Effector CD8-positive, alpha-beta T cell (primary cell): ENCODE measurements at regions not wholly inside any gene's neighbourhood (a gene's known extent, or its start where the extent isn't known, plus 50 kb on each side); places are given as distances from the start of the nearest gene placed in this dataset.
"Not testable (repeated sequence)": the region's sequence is repeated elsewhere in the genome, so short reads cannot be mapped to it uniquely, and the experiment has no call there.

Source experiments
- DNase-seq: peaks from one replicate; lab custom pipeline; 2025; lab: John Stamatoyannopoulos, UW

GRCh38 chr6:1230689-1231605 lies 81.0 kb upstream of the FOXQ1 start:
- no peak for DNase-seq

DNA sequence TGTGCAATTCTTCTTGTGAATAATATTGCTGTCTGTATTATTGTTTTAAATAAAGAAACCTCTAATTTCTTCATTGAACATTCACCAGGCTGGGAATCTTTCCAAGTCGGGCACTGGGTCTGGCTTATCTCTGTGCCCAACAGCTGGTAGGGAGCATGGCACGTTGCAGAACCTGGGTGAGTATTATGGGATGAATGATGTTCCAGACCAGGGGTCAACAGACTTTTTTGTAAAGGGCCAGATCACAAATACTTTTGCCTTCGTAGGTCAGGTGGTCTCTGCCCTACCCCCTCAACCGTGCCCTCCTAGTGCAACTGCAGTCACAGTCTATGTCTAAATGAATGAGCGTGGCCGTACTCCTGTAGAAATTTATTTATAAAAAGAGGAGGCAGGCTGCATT lies 81.6 kb upstream of the FOXQ1 start:
- DNase-seq: no peak

DNA sequence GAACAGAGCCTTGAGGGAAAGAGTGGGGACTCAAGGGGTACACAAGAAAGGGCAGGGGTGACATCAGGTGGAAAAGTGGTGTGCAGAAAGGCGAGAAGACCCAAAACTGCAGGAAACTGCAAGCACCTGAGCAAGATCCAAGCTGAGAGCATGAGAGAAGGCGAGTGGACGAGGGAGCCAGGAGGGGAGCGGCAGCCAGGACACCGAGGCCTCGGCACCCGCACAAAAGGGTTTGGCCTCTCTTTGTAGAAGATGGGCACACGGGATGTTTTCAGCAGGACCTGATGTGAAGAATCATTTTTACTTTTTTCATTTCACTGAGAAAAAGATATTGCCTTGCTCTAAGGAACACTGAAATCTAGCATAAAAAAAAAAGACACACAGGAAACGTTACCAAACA lies 82.1 kb upstream of the FOXQ1 start:
- no peak for DNase-seq

- DNase-seq: no peak
Observed at GRCh38 chr6:1229301-1229700, 82.6 kb upstream of the FOXQ1 start.

- DNase-seq: no peak
Observed at GRCh38 chr6:1228754-1229191, 83.1 kb upstream of the FOXQ1 start.

DNA sequence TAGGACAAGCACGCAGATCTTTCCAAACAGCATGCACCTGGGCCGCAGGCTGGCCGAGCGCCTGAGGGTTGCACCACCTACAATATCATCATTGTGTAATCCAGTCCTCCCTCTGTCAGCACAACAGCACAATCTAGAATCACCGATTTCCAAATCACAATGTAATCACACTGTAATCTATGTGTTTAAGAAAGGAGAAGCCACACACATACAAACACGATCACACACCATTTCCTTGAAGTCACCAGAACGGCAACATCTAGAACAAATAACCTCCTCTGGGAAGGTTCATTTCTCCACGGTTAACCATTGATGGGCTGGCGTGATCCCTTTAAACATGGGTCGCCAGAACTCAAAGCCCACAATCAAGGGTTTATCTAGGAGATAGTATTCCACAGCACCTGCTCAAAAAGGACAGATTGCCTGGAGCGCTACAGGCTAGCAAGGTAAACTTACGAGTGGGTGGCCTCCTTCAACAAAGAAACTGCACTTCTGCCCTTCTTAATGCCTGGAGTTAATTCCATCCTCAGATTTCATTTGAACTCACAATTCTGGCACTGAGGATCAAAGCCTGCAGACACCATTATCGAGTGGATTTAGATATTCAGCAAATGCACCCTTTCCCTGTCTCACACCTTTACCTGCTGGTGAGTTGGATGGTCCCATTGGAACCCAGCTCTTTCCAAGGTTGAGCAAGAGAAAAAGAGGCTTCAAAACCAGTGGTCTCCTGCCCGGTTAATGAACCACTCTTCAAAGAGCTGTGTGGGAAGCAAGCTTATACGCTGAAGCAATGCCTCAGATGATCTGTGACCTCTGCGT lies 83.8 kb upstream of the FOXQ1 start:
- DNase-seq: no peak

- DNase-seq: no peak
Observed at GRCh38 chr6:1227600-1227934, 84.3 kb upstream of the FOXQ1 start.

GRCh38 chr6:1226277-1227099 lies 85.4 kb upstream of the FOXQ1 start:
- DNase-seq: no peak

DNA sequence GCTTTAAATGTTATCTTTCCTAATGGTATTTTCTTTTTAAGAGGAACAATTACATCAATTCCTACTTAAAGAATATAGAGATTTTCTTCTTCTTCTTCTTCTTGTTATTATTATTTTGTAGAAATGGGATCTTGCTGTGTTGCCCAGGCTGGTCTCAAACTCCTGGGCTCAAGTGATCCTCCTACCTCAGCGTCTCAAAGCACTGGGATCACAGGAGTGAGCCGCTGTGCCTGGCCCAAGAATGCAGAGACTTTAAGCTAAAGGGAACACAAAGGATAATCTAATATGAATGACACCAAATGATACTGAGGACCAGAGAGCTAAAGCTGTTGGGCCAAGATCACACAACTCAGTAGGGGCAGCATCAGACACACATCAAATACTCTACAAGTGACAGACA lies 87.4 kb upstream of the FOXQ1 start:
- no peak for DNase-seq

- DNase-seq: no peak
Observed at GRCh38 chr6:1222728-1223595, 88.9 kb upstream of the FOXQ1 start.

GRCh38 chr6:1217396-1217795 lies 94.5 kb upstream of the FOXQ1 start:
- DNase-seq: no peak

DNA sequence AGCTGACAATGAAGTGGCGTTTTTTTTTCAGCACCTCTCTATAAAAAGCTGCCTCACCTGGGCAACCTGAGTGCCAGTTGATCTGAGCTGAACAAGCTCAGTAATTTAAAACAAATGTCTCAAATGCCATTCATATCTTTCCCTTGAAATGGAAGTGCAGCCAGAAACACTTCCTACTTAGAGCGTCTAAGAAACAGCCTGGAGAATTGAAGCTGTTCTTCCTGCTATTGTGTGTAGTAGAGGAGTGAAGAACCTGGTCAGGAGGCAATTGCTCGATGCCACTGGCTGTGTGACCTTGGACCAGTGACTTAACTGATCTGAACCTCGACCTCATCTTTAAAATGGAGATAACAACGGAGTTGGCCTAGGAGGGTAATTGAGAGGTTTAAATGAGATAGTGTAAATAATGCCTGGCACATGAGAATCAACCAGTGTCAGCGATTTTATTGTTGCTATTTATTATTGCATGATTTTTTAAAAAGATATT lies 95.4 kb upstream of the FOXQ1 start:
- DNase-seq: no peak

DNA sequence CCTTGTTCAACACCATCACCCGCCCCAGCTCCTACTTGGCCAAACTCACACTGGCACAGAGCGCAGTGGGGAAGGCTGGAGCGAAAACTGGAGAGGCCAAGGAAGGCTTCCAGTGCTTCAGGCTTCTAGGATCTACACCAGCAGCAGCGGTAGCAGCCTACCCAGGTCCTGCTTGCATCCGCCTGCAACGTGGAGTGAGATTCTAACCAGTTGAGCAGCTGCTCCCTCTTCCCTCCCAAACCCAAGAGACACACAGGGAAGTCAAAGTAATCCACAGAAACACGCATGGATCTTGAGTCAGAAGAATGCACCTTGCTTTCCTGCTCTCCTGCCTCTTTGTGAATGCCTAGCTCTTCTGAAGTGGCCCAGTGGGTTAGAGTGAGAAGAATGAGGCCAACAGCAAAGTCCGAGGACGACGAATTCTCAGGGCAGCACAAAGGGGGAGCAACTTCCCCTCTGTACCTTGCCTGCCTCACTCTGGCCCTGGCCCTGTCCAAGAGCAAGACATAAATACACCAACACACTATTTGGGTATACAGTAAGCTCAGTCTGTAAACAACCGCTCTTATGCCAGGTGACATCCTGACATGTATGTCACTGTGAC lies 95.9 kb upstream of the FOXQ1 start:
- no peak for DNase-seq

DNA sequence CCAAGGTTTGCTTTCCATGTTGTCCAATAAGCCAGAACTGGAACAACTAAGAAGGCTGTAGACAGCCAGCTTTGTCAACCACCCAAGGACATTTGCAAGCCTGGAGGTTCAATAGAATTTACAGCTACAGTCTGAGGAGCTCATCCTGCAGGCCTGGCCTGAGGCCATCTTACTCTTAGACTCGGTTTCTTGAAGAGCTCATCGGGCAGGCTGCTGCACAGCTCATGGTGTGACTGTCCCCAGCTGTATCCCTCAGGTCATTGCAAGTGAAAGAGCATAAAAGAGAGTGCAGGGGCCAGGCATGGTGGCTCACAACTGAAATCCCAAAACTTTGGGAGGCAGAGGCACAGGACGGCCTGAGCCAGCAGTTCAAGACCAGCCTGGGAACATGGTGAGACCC lies 96.9 kb upstream of the FOXQ1 start:
- no peak for DNase-seq

DNA sequence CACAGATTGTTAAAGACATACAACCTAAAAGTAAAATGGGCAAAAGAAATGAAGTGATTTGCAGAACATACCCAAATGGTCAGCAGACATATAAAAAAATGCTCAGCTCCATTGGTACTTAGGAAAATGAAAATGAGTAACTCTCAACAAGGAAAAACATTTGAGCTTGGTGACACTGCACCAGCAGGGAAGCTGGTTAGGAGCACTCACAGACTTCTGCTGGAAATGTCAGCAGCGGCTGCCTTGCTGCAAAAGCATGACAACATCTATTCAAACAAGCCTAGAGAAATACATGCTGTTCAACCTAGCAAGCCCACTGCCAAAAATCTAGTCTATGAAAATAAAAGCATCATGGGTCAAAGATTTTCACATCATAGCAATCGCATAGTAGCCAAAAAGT lies 99.0 kb upstream of the FOXQ1 start:
- DNase-seq: no peak

DNA sequence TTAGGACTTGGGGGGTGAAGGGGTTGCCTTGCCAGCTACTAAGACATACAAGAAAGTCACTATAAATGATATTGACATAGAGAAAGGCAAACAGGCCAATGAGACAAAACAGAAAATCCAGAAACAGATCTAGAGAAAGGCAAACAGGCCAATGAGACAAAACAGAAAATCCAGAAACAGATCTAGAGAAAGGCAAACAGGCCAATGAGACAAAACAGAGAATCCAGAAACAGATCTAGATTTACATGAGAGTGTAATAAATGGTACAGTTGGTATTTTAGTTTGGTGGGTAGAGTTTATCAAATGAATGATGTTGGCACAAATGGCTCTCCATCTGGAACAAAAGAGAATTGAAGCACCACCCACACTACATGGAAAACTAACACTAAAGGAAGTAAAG lies 99.8 kb upstream of the FOXQ1 start:
- not testable (repeated sequence) for DNase-seq

GRCh38 chr6:1210631-1211030 lies 101.3 kb upstream of the FOXQ1 start:
- DNase-seq: not testable (repeated sequence)

- DNase-seq: no peak
Observed at GRCh38 chr6:1208876-1209275, 103.0 kb upstream of the FOXQ1 start.

- no peak for DNase-seq
Observed at GRCh38 chr6:1203546-1203945, 108.4 kb upstream of the FOXQ1 start.

- no peak for DNase-seq
Observed at GRCh38 chr6:1202201-1202600, 109.7 kb upstream of the FOXQ1 start.
